Forelimb muscle (tissue), 1 donor: ENCODE measurements at regions not wholly inside any gene's neighbourhood (a gene's known extent, or its start where the extent isn't known, plus 50 kb on each side); places are given as distances from the start of the nearest gene placed in this dataset.

Experiments used
- DNase-seq: peaks from one replicate; pipeline ENCODE4 v3.0.0-alpha.2; 2013; ENCODE audit warnings: low read depth

GRCh38 chr7:79872176-79872575, 262.5 kb upstream of the GNAI1 start:
- DNase-seq, result no peak

- no peak for DNase-seq
These were observed 266.6 kb upstream of the GNAI1 start for GRCh38 chr7:79868010-79868409.

- DNase-seq, result no peak
These were observed 272.0 kb upstream of the GNAI1 start for GRCh38 chr7:79862447-79863210.

- DNase-seq, result no peak
These were observed 279.5 kb upstream of the GNAI1 start for GRCh38 chr7:79855172-79855571.

GRCh38 chr7:79854621-79855020, 280.0 kb upstream of the GNAI1 start:
- no peak for DNase-seq

GRCh38 chr7:79837915-79838314, 296.7 kb upstream of the GNAI1 start:
- DNase-seq, result no peak

- no peak for DNase-seq
These were observed 301.0 kb upstream of the GNAI1 start for GRCh38 chr7:79833616-79834015.

GRCh38 chr7:79828866-79829265, 305.8 kb upstream of the GNAI1 start:
- no peak for DNase-seq

GRCh38 chr7:79823246-79823951, 311.2 kb upstream of the GNAI1 start:
- no peak for DNase-seq

GRCh38 chr7:79822620-79823240, 311.9 kb upstream of the GNAI1 start:
- DNase-seq, result no peak

- DNase-seq, result peak; percentile 47
These were observed 314.2 kb upstream of the GNAI1 start for GRCh38 chr7:79820387-79820786.

GRCh38 chr7:79810916-79811315, 323.7 kb upstream of the GNAI1 start:
- no peak for DNase-seq

- DNase-seq, result no peak
These were observed 328.4 kb upstream of the GNAI1 start for GRCh38 chr7:79806161-79806734.

GRCh38 chr7:79790656-79791262, 337.3 kb upstream of the MAGI2 start:
- no peak for DNase-seq

- no peak for DNase-seq
These were observed 336.3 kb upstream of the MAGI2 start for GRCh38 chr7:79789584-79790345.

GRCh38 chr7:79787623-79788022, 334.2 kb upstream of the MAGI2 start:
- DNase-seq, result no peak

GRCh38 chr7:79787096-79787495, 333.6 kb upstream of the MAGI2 start:
- DNase-seq, result no peak

GRCh38 chr7:79786187-79786586, 332.7 kb upstream of the MAGI2 start:
- DNase-seq, result no peak

- no peak for DNase-seq
These were observed 332.1 kb upstream of the MAGI2 start for GRCh38 chr7:79785556-79785955.

- no peak for DNase-seq
These were observed 329.4 kb upstream of the MAGI2 start for GRCh38 chr7:79782906-79783305.

- no peak for DNase-seq
These were observed 328.8 kb upstream of the MAGI2 start for GRCh38 chr7:79782256-79782655.
